GM12878 (cell line): ENCODE measurements at regions not wholly inside any gene's neighbourhood (a gene's known extent, or its start where the extent isn't known, plus 50 kb on each side); places are given as distances from the start of the nearest gene placed in this dataset.

Experiments
- ATAC-seq: fragments of 200-7000 bp; cut with Tn5 transposase; 3 replicates; pipeline ENCODE4 v1.9.1; 2020; ENCODE audit warnings: mild to moderate bottlenecking, moderate library complexity
- BruUV-seq: library from RNA; stranded (reverse); fragments of 400-500 nt; replicated peaks from 2 replicates; lab custom pipeline; 2021; lab: Mats Ljungman, UMichigan
- CTCF ChIA-PET: fragments of 300-600 bp; sonication (Branson Sonifier 250); formaldehyde crosslinking; extraction: SDS; loops from one replicate; lab custom pipeline; 2021; ENCODE audit warnings: inconsistent platforms; lab: Yijun Ruan, JAX
- POLR2A ChIA-PET: fragments of 350-600 bp; formaldehyde crosslinking; extraction: SDS; loops from one replicate; lab custom pipeline; 2021; ENCODE audit warnings: inconsistent platforms; lab: Charles Lee
- RAD21 ChIA-PET: fragments of 300-600 bp; sonication (Branson Sonifier 250); formaldehyde crosslinking; loops from one replicate; lab custom pipeline; 2023; ENCODE audit warnings: antibody characterized with exemption; ENCODE audit not compliant: unreplicated experiment; lab: Charles Lee
- SMC1A ChIA-PET: fragments of 300-600 bp; sonication (Branson Sonifier 250); formaldehyde crosslinking; loops from one replicate; lab custom pipeline; 2023; ENCODE audit not compliant: unreplicated experiment, uncharacterized antibody; lab: Charles Lee
- DNase-seq: peaks from one replicate; pipeline ENCODE4 v3.0.0-alpha.2; 2011; ENCODE audit warnings: low read depth, low spot score
- FAIRE-seq: peaks from 3 replicates; lab custom pipeline; 2011; peaks lifted over from hg19 to GRCh38; lab: Jason Lieb, UNC
- H2AFZ ChIP-seq: 2 replicates; pipeline ENCODE4 v1.6.0; 2011; ENCODE audit warnings: low read depth, low read length, control low read depth; ENCODE audit not compliant: control insufficient read depth
- H3K27ac ChIP-seq: 2 replicates; pipeline ENCODE4 v1.5.1; 2011; ENCODE audit warnings: control low read depth; ENCODE audit not compliant: control insufficient read depth, insufficient read depth
- H3K27me3 ChIP-seq, 2 experiments: replicated peaks in 1 of 2; 2 replicates each; pipeline versions ENCODE4 v1.6.0 to v1.6.1; 2011; ENCODE audit warnings: low read length in 1 of 2; ENCODE audit not compliant: control insufficient read depth in 2 of 2, insufficient read depth in 2 of 2
- H3K36me3 ChIP-seq, 2 experiments: 2 replicates each; pipeline ENCODE4 v1.5.1; 2011; ENCODE audit warnings: low read length in 1 of 2; ENCODE audit not compliant: control insufficient read depth in 2 of 2, insufficient read depth in 2 of 2
- H3K4me1 ChIP-seq: 2 replicates; pipeline ENCODE4 v1.6.1; 2011; ENCODE audit warnings: mild to moderate bottlenecking, low read length, moderate library complexity, mixed read lengths; ENCODE audit not compliant: control insufficient read depth, insufficient read depth
- H3K4me2 ChIP-seq: 2 replicates; pipeline ENCODE4 v1.6.0; 2011; ENCODE audit warnings: control low read depth; ENCODE audit not compliant: control insufficient read depth, insufficient read depth
- H3K4me3 ChIP-seq: fragments of 200-600 bp; sonication (generic); 2 replicates; pipeline ENCODE4 v1.5.1; 2016
- H3K79me2 ChIP-seq: 2 replicates; pipeline ENCODE4 v1.6.0; 2011; ENCODE audit warnings: low read length; ENCODE audit not compliant: control insufficient read depth, insufficient read depth
- H3K9ac ChIP-seq: 2 replicates; pipeline ENCODE4 v1.8.0; 2011; ENCODE audit warnings: low read length, control low read depth, mixed read lengths; ENCODE audit not compliant: control insufficient read depth, insufficient read depth
- H3K9me3 ChIP-seq: replicated peaks from 3 replicates; pipeline ENCODE4 v1.5.1; 2011; ENCODE audit warnings: mild to moderate bottlenecking, low read length; ENCODE audit not compliant: control insufficient read depth, insufficient read depth
- H4K20me1 ChIP-seq: 2 replicates; pipeline ENCODE4 v1.6.0; 2011; ENCODE audit not compliant: control insufficient read depth, insufficient read depth
- BMI1 ChIP-seq: fragments of 450-650 bp; IDR thresholded peaks from 2 replicates; pipeline ENCODE4 v1.6.1; 2016; ENCODE audit warnings: mild to moderate bottlenecking, moderate library complexity, borderline replicate concordance
- CHD2 ChIP-seq: IDR thresholded peaks from 2 replicates; pipeline ENCODE4 v1.6.1; 2011; ENCODE audit warnings: low read depth, low read length, improper control_type of control experiment, borderline replicate concordance
- CREB1 ChIP-seq: IDR thresholded peaks from 2 replicates; pipeline ENCODE4 v1.6.1; 2012; ENCODE audit warnings: low read depth, mild to moderate bottlenecking, inconsistent platforms
- FOXK2 ChIP-seq: fragments of 450-650 bp; IDR thresholded peaks from 2 replicates; pipeline ENCODE4 v1.6.1; 2017; ENCODE audit warnings: mild to moderate bottlenecking, moderate library complexity
- FOXM1 ChIP-seq: IDR thresholded peaks from 2 replicates; pipeline ENCODE4 v1.6.1; 2012; ENCODE audit warnings: low read depth, mild to moderate bottlenecking, inconsistent platforms, low read length, moderate library complexity
- GATAD2B ChIP-seq: fragments of 450-650 bp; conservative IDR thresholded peaks from 2 replicates; pipeline ENCODE4 v1.6.1; 2017; ENCODE audit warnings: low read depth, mild to moderate bottlenecking, moderate library complexity
- NKRF ChIP-seq: fragments of 450-650 bp; conservative IDR thresholded peaks from 2 replicates; pipeline ENCODE4 v1.6.1; 2017; ENCODE audit warnings: mild to moderate bottlenecking, moderate library complexity
- PAX8 ChIP-seq: fragments of 450-650 bp; IDR thresholded peaks from 2 replicates; pipeline ENCODE4 v1.6.1; 2017; ENCODE audit warnings: mild to moderate bottlenecking, moderate library complexity
- POU2F2 ChIP-seq: IDR thresholded peaks from 3 replicates; pipeline ENCODE4 v1.6.1; 2011; ENCODE audit warnings: low read depth, mild to moderate bottlenecking, low read length, borderline replicate concordance
- YY1 ChIP-seq: IDR thresholded peaks from 2 replicates; pipeline ENCODE4 v1.6.1; 2011; ENCODE audit warnings: low read depth, mild to moderate bottlenecking, low read length
- ZNF207 ChIP-seq: fragments of 450-650 bp; IDR thresholded peaks from 2 replicates; pipeline ENCODE4 v1.6.1; 2014; ENCODE audit warnings: antibody characterized with exemption, mild to moderate bottlenecking, borderline replicate concordance
- ZNF217 ChIP-seq: fragments of 450-650 bp; IDR thresholded peaks from 2 replicates; pipeline ENCODE4 v1.6.1; 2017; ENCODE audit warnings: antibody characterized with exemption, mild to moderate bottlenecking
- WGBS: methylation state at CpG from one replicate; pipeline ENCODE4 v1.1.6; 2016; ENCODE audit warnings: low lambda C conversion rate; ENCODE audit not compliant: insufficient replicate concordance, insufficient coverage; ENCODE audit errors: missing lambda C conversion rate; 5-methylcytosine and 5-hydroxymethylcytosine counted together
- in situ Hi-C: fragments of 300-500 bp; cut with MboI; formaldehyde crosslinking; loops from 9 replicates; pipeline ENCODE4 v1.14.3; 2018; ENCODE audit warnings: mixed read lengths
- intact Hi-C: fragments of 100-400 bp; cut with micrococcal nuclease; formaldehyde crosslinking; loops from one replicate; pipeline ENCODE4 v1.14.2; 2022; ENCODE audit not compliant: unreplicated experiment
- TF ChIP-seq, protein P1 (sequence below): fragments of 450-650 bp; IDR thresholded peaks from 2 replicates; pipeline ENCODE4 v1.6.1; 2018; ENCODE audit warnings: borderline replicate concordance, mild to moderate bottlenecking; ENCODE audit not compliant: partially characterized antibody
- TF ChIP-seq, protein P2 (sequence below): IDR thresholded peaks from 2 replicates; pipeline ENCODE4 v1.6.1; 2012; ENCODE audit warnings: low read depth, low read length, improper control_type of control experiment

DNA sequence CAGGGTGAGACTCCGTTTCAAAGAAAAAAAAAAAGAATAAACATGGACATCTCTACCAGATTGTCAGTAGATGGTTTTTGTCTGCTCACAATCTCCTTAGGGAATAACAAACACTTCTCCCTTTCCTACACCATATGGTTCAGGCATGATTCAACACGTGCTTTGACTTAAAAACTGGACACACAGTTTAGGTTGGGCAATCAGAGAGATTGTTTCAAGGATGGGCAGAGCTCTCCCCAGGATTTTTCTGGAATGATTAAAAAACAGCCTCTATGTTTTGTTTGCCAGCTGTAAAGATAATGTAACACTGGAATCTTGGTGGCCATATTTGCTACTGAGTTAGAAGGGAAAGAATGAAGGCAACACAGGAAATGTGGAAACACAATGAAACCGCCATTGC, 150.1 kb upstream of the TSC22D1 start:
- TF ChIP-seq BMI1 (no peak), CHD2 (no peak), PAX8 (no peak), GATAD2B (no peak)
- ATAC-seq, result no peak
- FAIRE-seq, result no peak
- H3K27ac ChIP-seq, result no peak overlapping the region
- intact Hi-C loops, result no loop called here
- H3K4me3 ChIP-seq, result no peak overlapping the region
- no peaks in the 10 kb centered on the region for H4K20me1 ChIP-seq
- no peaks in the 10 kb centered on the region for H3K4me1 ChIP-seq
- ChIA-PET SMC1A (no interaction called here), RAD21 (no interaction called here), CTCF (no interaction called here), POLR2A (no interaction called here)
- no peaks in the 10 kb centered on the region for H3K79me2 ChIP-seq
- BruUV-seq, result no TSS peak
- no peaks in the 10 kb centered on the region for H3K9me3 ChIP-seq
- no peak for DNase-seq
- no peak overlapping the region for H3K9ac ChIP-seq
- H3K27me3 ChIP-seq, result no peaks in the 10 kb centered on the region
- H3K4me2 ChIP-seq, result no peak overlapping the region
- no peak overlapping the region for H2AFZ ChIP-seq
- in situ Hi-C loops, result no loop called here
- no peaks in the 10 kb centered on the region for H3K36me3 ChIP-seq
- WGBS, result 45% methylated on average over 3 of the region's 3 CpGs

- no peaks in the 10 kb centered on the region for H3K79me2 ChIP-seq
- no peak overlapping the region for H3K4me2 ChIP-seq
- H4K20me1 ChIP-seq, result no peaks in the 10 kb centered on the region
- no peaks in the 10 kb centered on the region for H3K9me3 ChIP-seq
- BruUV-seq, result no TSS peak
- ChIA-PET SMC1A (no interaction called here), RAD21 (no interaction called here), POLR2A (no interaction called here), CTCF (no interaction called here)
- H2AFZ ChIP-seq, result no peak overlapping the region
- no peak overlapping the region for H3K9ac ChIP-seq
- H3K27ac ChIP-seq, result no peak overlapping the region
- FAIRE-seq (no peak), DNase-seq (no peak), ATAC-seq (no peak)
- H3K27me3 ChIP-seq, result no peaks in the 10 kb centered on the region
- whole genome bisulfite sequencing, result 60% methylated on average over 3 of the region's 3 CpGs
- H3K36me3 ChIP-seq, result no peaks in the 10 kb centered on the region
- H3K4me1 ChIP-seq, result no peaks in the 10 kb centered on the region
- H3K4me3 ChIP-seq, result no peak overlapping the region
- intact Hi-C loops (no loop called here), in situ Hi-C loops (no loop called here)
- TF ChIP-seq CREB1 (no peak), FOXM1 (no peak), ZNF217 (no peak), ZNF207 (no peak), FOXK2 (no peak), YY1 (no peak), NKRF (no peak), POU2F2 (no peak)
- TF ChIP-seq, protein P1, sequence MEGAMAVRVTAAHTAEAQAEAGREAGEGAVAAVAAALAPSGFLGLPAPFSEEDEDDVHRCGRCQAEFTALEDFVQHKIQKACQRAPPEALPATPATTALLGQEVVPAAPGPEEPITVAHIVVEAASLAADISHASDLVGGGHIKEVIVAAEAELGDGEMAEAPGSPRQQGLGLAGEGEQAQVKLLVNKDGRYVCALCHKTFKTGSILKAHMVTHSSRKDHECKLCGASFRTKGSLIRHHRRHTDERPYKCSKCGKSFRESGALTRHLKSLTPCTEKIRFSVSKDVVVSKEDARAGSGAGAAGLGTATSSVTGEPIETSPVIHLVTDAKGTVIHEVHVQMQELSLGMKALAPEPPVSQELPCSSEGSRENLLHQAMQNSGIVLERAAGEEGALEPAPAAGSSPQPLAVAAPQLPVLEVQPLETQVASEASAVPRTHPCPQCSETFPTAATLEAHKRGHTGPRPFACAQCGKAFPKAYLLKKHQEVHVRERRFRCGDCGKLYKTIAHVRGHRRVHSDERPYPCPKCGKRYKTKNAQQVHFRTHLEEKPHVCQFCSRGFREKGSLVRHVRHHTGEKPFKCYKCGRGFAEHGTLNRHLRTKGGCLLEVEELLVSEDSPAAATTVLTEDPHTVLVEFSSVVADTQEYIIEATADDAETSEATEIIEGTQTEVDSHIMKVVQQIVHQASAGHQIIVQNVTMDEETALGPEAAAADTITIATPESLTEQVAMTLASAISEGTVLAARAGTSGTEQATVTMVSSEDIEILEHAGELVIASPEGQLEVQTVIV, result no peak
- TF ChIP-seq, protein P2, sequence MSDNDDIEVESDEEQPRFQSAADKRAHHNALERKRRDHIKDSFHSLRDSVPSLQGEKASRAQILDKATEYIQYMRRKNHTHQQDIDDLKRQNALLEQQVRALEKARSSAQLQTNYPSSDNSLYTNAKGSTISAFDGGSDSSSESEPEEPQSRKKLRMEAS, result no peak
Observed at GRCh38 chr13:44719857-44720671, 143.9 kb upstream of the TSC22D1 start.
